Endothelial cell of umbilical vein (primary cell): ENCODE measurements at regions not wholly inside any gene's neighbourhood (a gene's known extent, or its start where the extent isn't known, plus 50 kb on each side); places are given as distances from the start of the nearest gene placed in this dataset.

Experiments used
- BruUV-seq: library from RNA; stranded (reverse); fragments of 400-500 nt; replicated peaks from 2 replicates; lab custom pipeline; 2021; lab: Mats Ljungman, UMichigan
- CTCF ChIA-PET: fragments of 300-600, 350-600 bp; sonication (Branson Sonifier 250); formaldehyde crosslinking; loops from one replicate; lab custom pipeline; 2021; ENCODE audit warnings: antibody characterized with exemption, inconsistent platforms; lab: Charles Lee
- POLR2A ChIA-PET: fragments of 300-600, 350-600 bp; sonication (Branson Sonifier 250); formaldehyde crosslinking; loops from one replicate; lab custom pipeline; 2021; ENCODE audit warnings: antibody characterized with exemption, inconsistent platforms; lab: Charles Lee
- DNase-seq: peaks from one replicate; pipeline ENCODE4 v3.0.0-alpha.2; 2011; ENCODE audit warnings: low read depth, low spot score
- FAIRE-seq: peaks from 2 replicates; lab custom pipeline; 2011; peaks lifted over from hg19 to GRCh38; lab: Jason Lieb, UNC
- H2AFZ ChIP-seq: 2 replicates; pipeline ENCODE4 v1.6.0; 2012; ENCODE audit warnings: low read depth, low read length, control low read depth, inconsistent platforms
- H3K27ac ChIP-seq: 2 replicates; pipeline ENCODE4 v1.5.1; 2011; ENCODE audit warnings: low read depth, mild to moderate bottlenecking, control low read depth, low read length, moderate library complexity; ENCODE audit not compliant: insufficient read depth
- H3K27me3 ChIP-seq, 2 experiments: 2 replicates each; pipeline versions ENCODE4 v1.6.0 to v1.6.1; 2011; ENCODE audit warnings: low read length in 2 of 2, mixed read lengths in 1 of 2; ENCODE audit not compliant: control insufficient read depth in 2 of 2, insufficient read depth in 2 of 2
- H3K36me3 ChIP-seq, 2 experiments: 2 replicates in 1 of 2; 3 replicates in 1 of 2; pipeline ENCODE4 v1.5.1; 2011; ENCODE audit warnings: low read length in 2 of 2, mild to moderate bottlenecking in 1 of 2, moderate library complexity in 1 of 2; ENCODE audit not compliant: control insufficient read depth in 2 of 2, insufficient read depth in 2 of 2; ENCODE audit errors: extremely low read depth in 1 of 2
- H3K4me1 ChIP-seq: 3 replicates; pipeline ENCODE4 v1.5.1; 2011; ENCODE audit warnings: mild to moderate bottlenecking, low read length; ENCODE audit not compliant: control insufficient read depth, insufficient read depth; ENCODE audit errors: extremely low read depth
- H3K4me2 ChIP-seq: 2 replicates; pipeline ENCODE4 v1.6.1; 2011; ENCODE audit warnings: low read length, control low read depth, mixed read lengths; ENCODE audit not compliant: insufficient read depth
- H3K4me3 ChIP-seq, 3 experiments: fragments of 200-600 bp in 1 of 3; sonication (generic), shearing (Covaris generic) in 1 of 3; replicated peaks in 1 of 3; 2 replicates each; pipeline ENCODE4 v1.5.1; 2011 to 2016; ENCODE audit warnings: control low read depth in 3 of 3, low read length in 3 of 3, mild to moderate bottlenecking in 2 of 3, inconsistent platforms in 1 of 3, low read depth in 1 of 3, moderate library complexity in 1 of 3; ENCODE audit not compliant: insufficient read depth in 1 of 3
- H3K79me2 ChIP-seq: 2 replicates; pipeline ENCODE4 v1.6.0; 2012; ENCODE audit warnings: low read length, inconsistent platforms; ENCODE audit not compliant: control insufficient read depth, insufficient read depth
- H3K9ac ChIP-seq: replicated peaks from 2 replicates; pipeline ENCODE3; 2011; ENCODE audit warnings: low read length, control low read depth; ENCODE audit not compliant: insufficient read depth; ENCODE audit errors: extremely low read depth
- H3K9me1 ChIP-seq: replicated peaks from 3 replicates; pipeline ENCODE4 v1.6.0; 2011; ENCODE audit warnings: mild to moderate bottlenecking, low read length; ENCODE audit not compliant: control insufficient read depth, insufficient read depth; ENCODE audit errors: extremely low read depth
- H3K9me3 ChIP-seq: replicated peaks from 2 replicates; pipeline ENCODE4 v1.5.1; 2012; ENCODE audit warnings: low read length, inconsistent platforms; ENCODE audit not compliant: control insufficient read depth, insufficient read depth
- H4K20me1 ChIP-seq: replicated peaks from 2 replicates; pipeline ENCODE3; 2011; ENCODE audit warnings: mild to moderate bottlenecking, low read length; ENCODE audit not compliant: control insufficient read depth, insufficient read depth; ENCODE audit errors: extremely low read depth
- EZH2 ChIP-seq: IDR thresholded peaks from 2 replicates; pipeline ENCODE4 v1.6.1; 2012; ENCODE audit warnings: borderline replicate concordance, low read depth, mild to moderate bottlenecking, moderate library complexity, low read length, inconsistent platforms; ENCODE audit not compliant: severe bottlenecking
- FOS ChIP-seq: IDR thresholded peaks from 2 replicates; pipeline ENCODE4 v1.6.1; 2011; ENCODE audit warnings: mild to moderate bottlenecking, low read length, moderate library complexity, borderline replicate concordance; ENCODE audit not compliant: insufficient read depth
- GATA2 ChIP-seq: IDR thresholded peaks from 2 replicates; pipeline ENCODE4 v1.7.0; 2011; ENCODE audit warnings: low read depth, mild to moderate bottlenecking, moderate library complexity, mixed read lengths, low read length; ENCODE audit not compliant: insufficient read length, insufficient read depth
- JUN ChIP-seq: IDR thresholded peaks from 2 replicates; pipeline ENCODE4 v1.6.1; 2011; ENCODE audit warnings: borderline replicate concordance, low read depth; ENCODE audit not compliant: insufficient read length, insufficient read depth
- MYC ChIP-seq: IDR thresholded peaks from one replicate; pipeline ENCODE4 v1.6.1; 2011; ENCODE audit warnings: mild to moderate bottlenecking, low read depth, low read length
- POLR2A ChIP-seq: IDR thresholded peaks from 2 replicates; pipeline ENCODE4 v1.6.1; 2012; ENCODE audit warnings: low read depth, mild to moderate bottlenecking, control low read depth, low read length
- POLR2AphosphoS5 ChIP-seq: IDR thresholded peaks from 2 replicates; pipeline ENCODE4 v1.6.1; 2012; ENCODE audit warnings: low read depth, mild to moderate bottlenecking, control low read depth, low read length, moderate library complexity; ENCODE audit not compliant: insufficient read depth
- dilution Hi-C: fragments of 300-500 bp; cut with MboI; formaldehyde crosslinking; loops from one replicate; pipeline ENCODE4 v1.15.0; 2019; ENCODE audit warnings: low sequenced_read_pairs; ENCODE audit not compliant: extremely low pct_ligation_motif_present
- intact Hi-C: fragments of 100-400 bp; cut with micrococcal nuclease; formaldehyde crosslinking; loops from one replicate; pipeline ENCODE4 v1.10.0; 2022
- TF ChIP-seq, protein P1 (sequence below), 2 donors: IDR thresholded peaks; 1 replicate in 1 of 2; 2 replicates in 1 of 2; pipeline ENCODE4 v1.5.1; 2011; ENCODE audit warnings: low read length in 2 of 2, mild to moderate bottlenecking in 2 of 2, moderate library complexity in 2 of 2, control low read depth in 1 of 2, inconsistent platforms in 1 of 2, low read depth in 1 of 2; ENCODE audit not compliant: insufficient read depth in 1 of 2; ENCODE audit errors: extremely low read depth in 1 of 2
- TF ChIP-seq, protein P2 (sequence below): IDR thresholded peaks from 2 replicates; pipeline ENCODE4 v1.6.1; 2011; ENCODE audit not compliant: insufficient read depth, insufficient read length

GRCh38 chrX:41029332-41029731 lies 55.9 kb upstream of the USP9X start:
- Histone ChIP-seq H3K27me3 (no peaks in the 10 kb centered on the region), H3K79me2 (no peaks in the 10 kb centered on the region), H3K9ac (no peak overlapping the region), H3K36me3 (no peaks in the 10 kb centered on the region), H4K20me1 (no peaks in the 10 kb centered on the region), H3K4me3 (no peak overlapping the region), H3K9me3 (no peaks in the 10 kb centered on the region), H3K4me2 (no peak overlapping the region), H3K27ac (no peak overlapping the region), H3K4me1 (no peaks in the 10 kb centered on the region), H3K9me1 (no peaks in the 10 kb centered on the region), H2AFZ (no peak overlapping the region)
- intact Hi-C loops, result no loop called here
- DNase-seq, result no peak
- dilution Hi-C loops, result no loop called here
- CTCF ChIA-PET, result interaction anchor here (2.0 kb wide), 1 partner anchor 152 kb away, joined by 6 read pairs; no protein-coding TSS in a partner anchor
- POLR2A ChIA-PET, result no interaction called here
- no peak for FAIRE-seq
- no TSS peak for BruUV-seq
- TF ChIP-seq, protein P1, sequence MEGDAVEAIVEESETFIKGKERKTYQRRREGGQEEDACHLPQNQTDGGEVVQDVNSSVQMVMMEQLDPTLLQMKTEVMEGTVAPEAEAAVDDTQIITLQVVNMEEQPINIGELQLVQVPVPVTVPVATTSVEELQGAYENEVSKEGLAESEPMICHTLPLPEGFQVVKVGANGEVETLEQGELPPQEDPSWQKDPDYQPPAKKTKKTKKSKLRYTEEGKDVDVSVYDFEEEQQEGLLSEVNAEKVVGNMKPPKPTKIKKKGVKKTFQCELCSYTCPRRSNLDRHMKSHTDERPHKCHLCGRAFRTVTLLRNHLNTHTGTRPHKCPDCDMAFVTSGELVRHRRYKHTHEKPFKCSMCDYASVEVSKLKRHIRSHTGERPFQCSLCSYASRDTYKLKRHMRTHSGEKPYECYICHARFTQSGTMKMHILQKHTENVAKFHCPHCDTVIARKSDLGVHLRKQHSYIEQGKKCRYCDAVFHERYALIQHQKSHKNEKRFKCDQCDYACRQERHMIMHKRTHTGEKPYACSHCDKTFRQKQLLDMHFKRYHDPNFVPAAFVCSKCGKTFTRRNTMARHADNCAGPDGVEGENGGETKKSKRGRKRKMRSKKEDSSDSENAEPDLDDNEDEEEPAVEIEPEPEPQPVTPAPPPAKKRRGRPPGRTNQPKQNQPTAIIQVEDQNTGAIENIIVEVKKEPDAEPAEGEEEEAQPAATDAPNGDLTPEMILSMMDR (IDR thresholded peaks at IDR 0.05; ENCODE audit: extremely low read depth in 1 of 2, insufficient read depth in 1 of 2, low read depth in 1 of 2, low read length in 2 of 2), result no peak
- no peak for TF ChIP-seq EZH2
- no peak for TF ChIP-seq GATA2
- TF ChIP-seq POLR2A, result no peak
- TF ChIP-seq, protein P2, sequence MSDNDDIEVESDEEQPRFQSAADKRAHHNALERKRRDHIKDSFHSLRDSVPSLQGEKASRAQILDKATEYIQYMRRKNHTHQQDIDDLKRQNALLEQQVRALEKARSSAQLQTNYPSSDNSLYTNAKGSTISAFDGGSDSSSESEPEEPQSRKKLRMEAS, result no peak
- TF ChIP-seq JUN, result no peak
- no peak for TF ChIP-seq FOS
- TF ChIP-seq POLR2AphosphoS5, result no peak
- TF ChIP-seq MYC, result no peak
